NK-92 (cell line): ENCODE measurements at regions not wholly inside any gene's neighbourhood (a gene's known extent, or its start where the extent isn't known, plus 50 kb on each side); places are given as distances from the start of the nearest gene placed in this dataset.

Source experiments
- DNase-seq: peaks from one replicate; lab custom pipeline; 2025; ENCODE audit not compliant: unreplicated experiment; lab: John Stamatoyannopoulos, UW

- no peak for DNase-seq
Measured at GRCh38 chr12:69095765-69096477, 143.4 kb upstream of the CPSF6 start.

GRCh38 chr12:69096669-69097335 lies 142.6 kb upstream of the CPSF6 start:
- DNase-seq, result no peak

- no peak for DNase-seq
Measured at GRCh38 chr12:69097619-69098368, 141.6 kb upstream of the CPSF6 start.

- DNase-seq, result no peak
Measured at GRCh38 chr12:69099201-69099837, 140.1 kb upstream of the CPSF6 start.

- DNase-seq, result no peak
Measured at GRCh38 chr12:69101505-69101904, 137.9 kb upstream of the CPSF6 start.

- DNase-seq, result no peak
Measured at GRCh38 chr12:69102856-69103255, 136.5 kb upstream of the CPSF6 start.

GRCh38 chr12:69105101-69105962 lies 134.0 kb upstream of the CPSF6 start:
- DNase-seq, result no peak

- DNase-seq, result no peak
Measured at GRCh38 chr12:69106482-69107118, 132.8 kb upstream of the CPSF6 start.

- DNase-seq, result no peak
Measured at GRCh38 chr12:69107541-69107940, 131.8 kb upstream of the CPSF6 start.

- no peak for DNase-seq
Measured at GRCh38 chr12:69108037-69108436, 131.3 kb upstream of the CPSF6 start.

GRCh38 chr12:69112616-69113015 lies 126.8 kb upstream of the CPSF6 start:
- no peak for DNase-seq

GRCh38 chr12:69115099-69115498 lies 124.3 kb upstream of the CPSF6 start:
- DNase-seq, result no peak

- DNase-seq, result no peak
Measured at GRCh38 chr12:69115951-69116350, 123.4 kb upstream of the CPSF6 start.

GRCh38 chr12:69117566-69118266 lies 121.7 kb upstream of the CPSF6 start:
- DNase-seq, result no peak

- DNase-seq, result no peak
Measured at GRCh38 chr12:69118516-69118915, 120.9 kb upstream of the CPSF6 start.

- no peak for DNase-seq
Measured at GRCh38 chr12:69119770-69120169, 119.6 kb upstream of the CPSF6 start.

- no peak for DNase-seq
Measured at GRCh38 chr12:69120354-69120753, 119.0 kb upstream of the CPSF6 start.

- no peak for DNase-seq
Measured at GRCh38 chr12:69123311-69123710, 116.1 kb upstream of the CPSF6 start.

- DNase-seq, result no peak
Measured at GRCh38 chr12:69123919-69124638, 115.3 kb upstream of the CPSF6 start.
